HEK293T (cell line): ENCODE measurements at regions not wholly inside any gene's neighbourhood (a gene's known extent, or its start where the extent isn't known, plus 50 kb on each side); places are given as distances from the start of the nearest gene placed in this dataset.

Experiments
- CTCF ChIA-PET: fragments of 350-600 bp; formaldehyde crosslinking; extraction: SDS; loops from one replicate; lab custom pipeline; 2021; ENCODE audit warnings: antibody characterized with exemption, inconsistent platforms; lab: Yijun Ruan, JAX
- POLR2A ChIA-PET: fragments of 350-600 bp; formaldehyde crosslinking; extraction: SDS; loops from one replicate; lab custom pipeline; 2020; ENCODE audit warnings: antibody characterized with exemption, inconsistent platforms; lab: Yijun Ruan, JAX
- DNase-seq: peaks from one replicate; pipeline ENCODE4 v3.0.0; 2012; ENCODE audit warnings: mixed read lengths; ENCODE audit errors: extremely low spot score
- ARNT ChIP-seq: fragments of 450-650 bp; IDR thresholded peaks from 2 replicates; pipeline ENCODE4 v1.6.1; 2017; ENCODE audit warnings: mild to moderate bottlenecking
- BHLHE40 ChIP-seq: fragments of 450-650 bp; IDR thresholded peaks from 2 replicates; pipeline ENCODE4 v1.6.1; 2016; ENCODE audit warnings: mild to moderate bottlenecking, moderate library complexity, borderline replicate concordance
- CTBP1 ChIP-seq: fragments of 450-650 bp; IDR thresholded peaks from 2 replicates; pipeline ENCODE4 v1.6.1; 2016; ENCODE audit warnings: borderline replicate concordance
- ELF4 ChIP-seq: fragments of 450-650 bp; IDR thresholded peaks from 2 replicates; pipeline ENCODE4 v1.6.1; 2017; ENCODE audit warnings: antibody characterized with exemption
- FOXA1 ChIP-seq: fragments of 450-650 bp; IDR thresholded peaks from 2 replicates; pipeline ENCODE4 v1.6.1; 2016; ENCODE audit warnings: mild to moderate bottlenecking
- FOXK2 ChIP-seq: fragments of 450-650 bp; IDR thresholded peaks from 2 replicates; pipeline ENCODE4 v1.6.1; 2016; ENCODE audit warnings: mild to moderate bottlenecking
- FOXM1 ChIP-seq: fragments of 450-650 bp; IDR thresholded peaks from 2 replicates; pipeline ENCODE4 v1.6.1; 2017; ENCODE audit warnings: mild to moderate bottlenecking, borderline replicate concordance
- HDGF ChIP-seq: fragments of 450-650 bp; IDR thresholded peaks from 2 replicates; pipeline ENCODE4 v1.6.1; 2017; ENCODE audit warnings: antibody characterized with exemption, borderline replicate concordance
- L3MBTL2 ChIP-seq: fragments of 450-650 bp; conservative IDR thresholded peaks from 2 replicates; pipeline ENCODE4 v1.6.1; 2016; ENCODE audit warnings: mild to moderate bottlenecking
- LEF1 ChIP-seq: fragments of 450-650 bp; IDR thresholded peaks from 2 replicates; pipeline ENCODE4 v1.6.1; 2017; ENCODE audit warnings: mild to moderate bottlenecking, borderline replicate concordance
- NFRKB ChIP-seq: fragments of 450-650 bp; IDR thresholded peaks from 2 replicates; pipeline ENCODE4 v1.6.1; 2016; ENCODE audit warnings: mild to moderate bottlenecking, moderate library complexity
- PKNOX1 ChIP-seq: fragments of 450-650 bp; IDR thresholded peaks from 2 replicates; pipeline ENCODE4 v1.6.1; 2016
- SP1 ChIP-seq: fragments of 450-650 bp; IDR thresholded peaks from 2 replicates; pipeline ENCODE4 v1.6.1; 2017
- SUZ12 ChIP-seq: fragments of 450-650 bp; IDR thresholded peaks from 2 replicates; pipeline ENCODE4 v1.6.1; 2016; ENCODE audit warnings: mild to moderate bottlenecking
- TARDBP ChIP-seq: fragments of 450-650 bp; IDR thresholded peaks from 2 replicates; pipeline ENCODE4 v1.6.1; 2016
- ZNF384 ChIP-seq: fragments of 450-650 bp; IDR thresholded peaks from 2 replicates; pipeline ENCODE4 v1.6.1; 2016

GRCh38 chr13:34467450-34468083, 474.5 kb upstream of the NBEA start:
- CTCF ChIA-PET: no interaction called here
- POLR2A ChIA-PET: no interaction called here
- no peak for DNase-seq
- TF ChIP-seq HDGF (no peak), SUZ12 (no peak), NFRKB (no peak), FOXK2 (no peak), SP1 (no peak), ZNF384 (no peak), ARNT (no peak), L3MBTL2 (no peak), PKNOX1 (no peak), LEF1 (no peak), TARDBP (no peak)

GRCh38 chr13:34469196-34469986, 472.7 kb upstream of the NBEA start:
- ChIA-PET CTCF (interaction anchor here (1.1 kb wide), 1 partner anchor 18 kb away, joined by 3 read pairs; no protein-coding TSS in a partner anchor), POLR2A (no interaction called here)
- DNase-seq: no peak
- TF ChIP-seq PKNOX1: no peak

GRCh38 chr13:34474187-34474868, 467.7 kb upstream of the NBEA start:
- TF ChIP-seq HDGF (no peak), PKNOX1 (no peak), FOXK2 (no peak), CTBP1 (no peak), NFRKB (no peak), FOXM1 (no peak), SUZ12 (no peak), FOXA1 (no peak), LEF1 (no peak), ZNF384 (no peak)
- ChIA-PET CTCF (no interaction called here), POLR2A (no interaction called here)
- no peak for DNase-seq

GRCh38 chr13:34478376-34478775, 463.7 kb upstream of the NBEA start:
- ChIA-PET CTCF (no interaction called here), POLR2A (no interaction called here)
- no peak for DNase-seq
- TF ChIP-seq ARNT (no peak), FOXM1 (no peak), LEF1 (no peak), L3MBTL2 (no peak), SP1 (no peak), BHLHE40 (no peak), TARDBP (no peak), ELF4 (no peak)

GRCh38 chr13:34502011-34502410, 440.1 kb upstream of the NBEA start:
- POLR2A ChIA-PET: no interaction called here
- no peak for DNase-seq
- CTCF ChIA-PET: no interaction called here
- TF ChIP-seq FOXA1 (no peak), FOXM1 (no peak), L3MBTL2 (no peak), ELF4 (no peak), NFRKB (no peak), SP1 (no peak), CTBP1 (no peak), FOXK2 (no peak), LEF1 (no peak), HDGF (no peak), BHLHE40 (no peak), TARDBP (no peak), PKNOX1 (no peak), ZNF384 (no peak), ARNT (no peak), SUZ12 (no peak)
